ENCODE measurements at regions not wholly inside any gene's neighbourhood (a gene's known extent, or its start where the extent isn't known, plus 50 kb on each side); places are given as distances from the start of the nearest gene placed in this dataset.

- no peak for TF ChIP-seq FOXK2 (IDR thresholded peaks at IDR 0.05)
- no peak for TF ChIP-seq ZNF384 (IDR thresholded peaks at IDR 0.05; ENCODE audit: borderline replicate concordance, low read depth, low read length)
- TF ChIP-seq ZZZ3 (IDR thresholded peaks at IDR 0.05; ENCODE audit: control insufficient read depth, insufficient read length, low read depth) = no peak
- no peak for TF ChIP-seq ZBTB11 (CRISPR knock-in tag; IDR thresholded peaks at IDR 0.05)
These were observed 141.8 kb upstream of the CPM start (continued) for GRCh38 chr12:69074556-69075349.

GRCh38 chr12:69083689-69084088, 150.7 kb upstream of the CPM start:
- intact Hi-C loops (cut with micrococcal nuclease; ENCODE audit: unreplicated experiment) (no loop called here), in situ Hi-C loops (cut with MboI) (no loop called here)
- CTCF ChIA-PET = interaction anchor here (0.6 kb wide), 1 partner anchor 556 kb away, joined by 3 read pairs; no protein-coding TSS in a partner anchor
- TF ChIP-seq RAD21 (IDR thresholded peaks at IDR 0.05; ENCODE audit: insufficient read depth, low read depth, low read length) (no peak), SPI1 (IDR thresholded peaks at IDR 0.05; ENCODE audit: borderline replicate concordance, insufficient read depth, low read depth, low read length) (no peak), ZBTB11 (CRISPR knock-in tag; IDR thresholded peaks at IDR 0.05) (no peak), RFX5 (IDR thresholded peaks at IDR 0.05; ENCODE audit: low read depth, low read length) (no peak), RAD51 (IDR thresholded peaks at IDR 0.05) (no peak), RELA (IDR thresholded peaks at IDR 0.05; ENCODE audit: borderline replicate concordance, partially characterized antibody) (no peak)
- ATAC-seq (no peak), FAIRE-seq (no peak), DNase-seq (ENCODE audit: low read depth, low spot score) (no peak)
- no peaks in the 10 kb centered on the region for H4K20me1 ChIP-seq (ENCODE audit: control insufficient read depth, insufficient read depth)
- H3K4me2 ChIP-seq (ENCODE audit: control insufficient read depth, insufficient read depth) = no peak overlapping the region
- H3K27ac ChIP-seq (ENCODE audit: control insufficient read depth, insufficient read depth) = no peak overlapping the region
- H3K36me3 ChIP-seq (ENCODE audit: control insufficient read depth in 2 of 2, insufficient read depth in 2 of 2, low read length in 1 of 2) = no peaks in the 10 kb centered on the region
- H3K27me3 ChIP-seq (replicated peaks in 1 of 2; ENCODE audit: control insufficient read depth in 2 of 2, insufficient read depth in 2 of 2, low read length in 1 of 2) = no peaks in the 10 kb centered on the region
- H2AFZ ChIP-seq (ENCODE audit: control insufficient read depth, low read depth, low read length) = no peak overlapping the region
- H3K79me2 ChIP-seq (ENCODE audit: control insufficient read depth, insufficient read depth, low read length) = no peaks in the 10 kb centered on the region
- no peak overlapping the region for H3K9ac ChIP-seq (ENCODE audit: control insufficient read depth, insufficient read depth, low read length)
- no TSS peak for BruUV-seq (replicated peaks)
- POLR2A ChIA-PET = no interaction called here
- no peaks in the 10 kb centered on the region for H3K4me1 ChIP-seq (ENCODE audit: control insufficient read depth, insufficient read depth, low read length)
- RAD21 ChIA-PET (ENCODE audit: unreplicated experiment) = no interaction called here
- SMC1A ChIA-PET (ENCODE audit: uncharacterized antibody, unreplicated experiment) = no interaction called here
- no peak overlapping the region for H3K4me3 ChIP-seq
- no peaks in the 10 kb centered on the region for H3K9me3 ChIP-seq (replicated peaks; ENCODE audit: control insufficient read depth, insufficient read depth, low read length)
- WGBS (ENCODE audit: insufficient coverage, insufficient replicate concordance, low lambda C conversion rate, missing lambda C conversion rate) = 10% methylated on average over 5 of the region's 5 CpGs
